ENCODE measurements at regions not wholly inside any gene's neighbourhood (a gene's known extent, or its start where the extent isn't known, plus 50 kb on each side); places are given as distances from the start of the nearest gene placed in this dataset.
"Not testable (repeated sequence)": the region's sequence is repeated elsewhere in the genome, so short reads cannot be mapped to it uniquely, and the experiment has no call there.

DNA sequence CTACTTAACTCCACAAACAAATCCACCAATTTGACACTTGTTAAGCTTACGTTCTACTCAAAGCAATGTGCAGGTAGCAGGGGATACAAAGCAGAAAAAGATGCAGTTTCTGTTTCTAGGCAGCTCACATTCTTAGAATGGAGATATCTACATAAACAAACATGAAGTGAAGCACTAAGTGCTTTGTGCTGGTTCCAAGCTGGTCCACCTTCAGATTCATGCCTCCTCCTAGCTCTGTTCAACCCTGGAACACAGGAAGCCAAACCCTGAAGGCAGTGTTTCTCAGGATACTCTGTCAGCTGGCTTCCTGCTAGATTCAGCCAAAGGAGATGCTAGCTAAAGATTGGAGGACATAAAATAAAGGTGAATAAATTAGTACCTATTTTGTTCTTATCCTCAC lies 55.3 kb upstream of the NOL4 start:
- DNase-seq (ENCODE audit: low read depth), result no peak

DNA sequence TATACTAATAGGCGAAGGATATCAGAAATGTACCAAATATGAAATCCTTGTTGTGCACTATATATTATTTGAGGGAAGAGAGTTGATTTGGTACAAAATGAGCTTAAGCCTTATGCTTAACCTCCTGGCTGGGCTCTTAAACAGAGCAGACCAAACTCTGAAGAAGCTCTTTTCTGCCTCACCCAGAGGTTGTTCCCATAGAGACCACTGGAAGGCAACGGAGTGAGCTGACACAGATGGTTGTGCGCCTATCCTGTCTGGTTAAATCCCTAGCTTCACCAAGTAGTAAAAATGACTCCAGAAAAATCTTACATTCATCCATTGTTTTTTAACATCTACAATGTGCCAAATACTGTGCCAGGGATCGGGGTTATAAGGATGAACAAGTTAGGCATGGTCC lies 55.9 kb upstream of the NOL4 start:
- DNase-seq (ENCODE audit: low read depth), result no peak

DNA sequence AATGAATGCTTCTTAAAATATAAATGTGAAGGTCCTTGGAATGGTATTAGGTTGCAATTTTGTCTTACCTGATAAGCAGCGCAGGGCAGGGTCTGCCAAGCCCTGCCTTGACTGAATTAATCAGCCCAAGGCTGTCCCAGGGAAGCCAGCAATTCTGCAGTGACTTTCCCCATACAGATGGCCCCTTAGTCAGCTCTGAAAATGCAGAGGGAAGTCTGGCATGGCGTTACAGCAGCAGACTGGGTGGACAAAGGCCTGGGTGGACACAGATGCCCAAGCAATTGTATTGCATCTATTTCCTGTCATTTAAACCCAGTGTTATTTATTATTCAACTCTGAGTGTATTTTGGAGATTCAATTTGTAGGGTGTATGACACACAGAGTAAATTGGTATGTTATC lies 56.6 kb upstream of the NOL4 start:
- DNase-seq (ENCODE audit: low read depth), result no peak

DNA sequence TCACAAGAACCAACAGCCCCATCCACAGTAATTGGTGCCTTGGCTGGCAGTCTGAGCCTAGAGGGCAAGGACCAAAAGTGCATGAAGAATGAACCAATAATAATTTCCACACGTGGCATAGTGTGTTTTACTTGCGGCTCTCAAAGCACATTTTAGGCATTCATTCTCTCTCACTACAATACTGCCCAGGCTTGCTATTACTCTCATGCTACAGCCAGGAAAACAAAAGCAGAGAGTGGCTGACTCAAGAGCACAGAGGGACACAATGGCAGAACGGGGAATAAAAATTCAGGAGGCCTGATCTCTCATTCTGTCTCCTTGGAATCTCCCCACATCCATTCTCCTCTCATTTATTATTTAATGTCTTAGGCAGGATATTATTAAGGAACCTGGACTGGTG lies 57.0 kb upstream of the NOL4 start:
- no peak for DNase-seq (ENCODE audit: low read depth)

- no peak for DNase-seq (ENCODE audit: low read depth)
Measured at GRCh38 chr18:34283506-34283905, 58.8 kb upstream of the NOL4 start.

DNA sequence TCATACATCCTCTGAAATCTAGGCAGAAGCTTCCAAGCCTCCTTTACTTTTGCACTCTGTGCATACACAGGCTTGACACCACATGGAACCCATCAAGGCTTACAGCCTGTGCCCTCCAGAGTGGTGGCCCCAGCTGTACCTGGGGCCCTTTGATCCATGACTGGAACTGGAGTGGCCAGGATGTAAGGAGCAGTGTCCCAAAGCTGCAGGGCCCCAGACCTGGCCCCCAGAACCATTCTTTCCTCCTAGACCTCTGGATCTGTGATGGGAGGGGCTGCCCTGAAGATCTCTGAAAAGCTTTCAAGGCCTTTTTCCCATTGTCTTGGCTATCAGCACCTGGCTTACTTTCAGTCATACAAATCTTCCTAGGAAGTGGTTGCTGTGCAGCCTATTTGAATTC lies 63.1 kb upstream of the NOL4 start:
- DNase-seq (ENCODE audit: low read depth), result no peak

DNA sequence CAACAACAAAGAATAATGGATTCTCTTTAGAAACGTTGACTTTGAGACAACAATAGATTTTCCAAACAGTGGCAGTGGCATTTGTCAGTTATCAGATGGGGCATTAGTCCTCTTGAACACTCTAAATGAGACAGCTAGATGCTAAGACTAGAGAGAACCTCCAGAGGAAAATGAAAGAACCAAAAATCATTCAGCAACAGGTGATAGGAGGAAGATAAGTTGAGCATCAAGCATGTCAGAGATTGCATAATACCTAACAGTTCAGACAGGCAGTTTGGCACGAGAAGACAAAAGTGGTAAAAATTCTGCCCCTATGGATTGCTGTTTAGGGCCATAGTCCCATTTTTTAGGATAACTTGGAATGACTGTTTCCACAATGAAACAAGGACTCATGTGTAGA lies 67.9 kb upstream of the NOL4 start:
- no peak for DNase-seq (ENCODE audit: low read depth)

GRCh38 chr18:34297287-34297686 lies 72.6 kb upstream of the NOL4 start:
- DNase-seq (ENCODE audit: low read depth), result peak; percentile 9

GRCh38 chr18:34299828-34300227 lies 75.1 kb upstream of the NOL4 start:
- DNase-seq (ENCODE audit: low read depth), result no peak

- no peak for DNase-seq (ENCODE audit: low read depth)
Measured at GRCh38 chr18:34311468-34311867, 86.8 kb upstream of the NOL4 start.

DNA sequence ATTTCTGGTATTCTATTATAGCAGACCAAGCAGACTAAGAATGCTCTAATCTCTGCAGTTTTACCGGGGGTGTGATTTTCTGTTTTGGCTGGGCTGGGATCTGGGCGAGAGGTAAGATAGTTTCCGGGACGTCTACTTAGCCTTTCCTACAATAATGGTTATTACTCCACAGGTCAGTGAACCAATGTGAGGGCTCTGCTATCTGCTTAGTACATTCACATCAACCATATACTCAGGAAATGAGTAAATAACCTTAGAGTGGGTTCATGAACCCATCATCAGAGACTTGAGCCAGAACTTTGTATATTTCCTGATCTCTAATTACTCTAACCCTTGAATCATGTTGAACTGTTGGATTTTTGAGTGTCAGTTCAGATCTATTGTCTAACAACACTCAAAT lies 90.1 kb upstream of the NOL4 start:
- no peak for DNase-seq (ENCODE audit: low read depth)

DNA sequence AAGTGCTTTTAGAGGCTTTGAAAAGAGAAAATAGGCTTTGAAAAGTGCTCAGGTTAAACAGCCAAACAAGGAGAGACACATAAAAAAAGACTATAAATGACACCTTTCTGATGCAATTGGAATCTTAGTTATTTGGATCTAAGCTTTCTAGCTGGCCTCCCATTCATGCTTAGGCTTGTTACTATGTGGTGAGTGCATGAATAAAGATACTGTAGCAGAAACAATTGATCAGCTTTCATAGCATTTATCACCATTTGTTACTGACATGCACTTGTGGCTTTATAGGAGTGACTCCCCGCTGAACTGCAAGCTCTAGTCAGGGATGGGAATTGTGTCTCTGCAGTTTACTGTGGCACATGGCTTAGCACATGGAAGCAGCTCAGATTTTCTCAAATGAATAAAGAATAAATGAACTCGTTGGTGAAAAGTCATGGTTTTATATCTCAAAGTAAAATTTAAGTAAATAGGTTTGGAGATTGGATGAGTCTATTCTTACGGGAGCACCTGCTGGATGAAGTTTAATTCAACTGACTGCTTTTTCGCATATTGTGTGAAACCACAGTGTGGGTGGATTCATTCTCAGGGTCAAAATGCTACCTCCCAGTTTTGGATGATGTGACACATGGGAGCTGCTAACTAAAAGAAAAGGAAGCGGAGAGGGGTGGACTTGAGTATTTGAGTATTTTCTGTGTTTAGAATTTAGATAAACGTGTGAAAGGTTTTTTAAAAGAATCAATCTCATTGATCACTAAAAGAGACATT lies 91.1 kb upstream of the NOL4 start:
- no peak for DNase-seq (ENCODE audit: low read depth)

DNA sequence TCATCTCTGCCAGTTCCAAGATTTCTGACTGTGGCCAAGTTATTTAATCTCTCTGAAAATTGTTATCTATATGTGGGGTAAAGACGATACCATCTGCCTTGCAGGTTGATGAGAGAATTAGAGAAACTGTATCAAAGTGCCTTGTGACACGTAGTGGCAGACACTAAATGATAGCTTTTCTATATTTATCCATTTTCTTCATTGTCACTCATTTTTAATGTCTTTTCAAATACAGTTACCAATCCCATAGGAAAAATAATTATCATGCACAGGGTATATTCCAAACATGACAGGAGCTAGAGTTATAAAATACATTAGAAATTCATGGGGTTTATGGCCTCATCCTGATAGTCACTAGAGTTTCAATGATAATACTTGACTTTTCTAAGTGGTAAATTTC lies 95.6 kb upstream of the NOL4 start:
- DNase-seq (ENCODE audit: low read depth), result no peak

DNA sequence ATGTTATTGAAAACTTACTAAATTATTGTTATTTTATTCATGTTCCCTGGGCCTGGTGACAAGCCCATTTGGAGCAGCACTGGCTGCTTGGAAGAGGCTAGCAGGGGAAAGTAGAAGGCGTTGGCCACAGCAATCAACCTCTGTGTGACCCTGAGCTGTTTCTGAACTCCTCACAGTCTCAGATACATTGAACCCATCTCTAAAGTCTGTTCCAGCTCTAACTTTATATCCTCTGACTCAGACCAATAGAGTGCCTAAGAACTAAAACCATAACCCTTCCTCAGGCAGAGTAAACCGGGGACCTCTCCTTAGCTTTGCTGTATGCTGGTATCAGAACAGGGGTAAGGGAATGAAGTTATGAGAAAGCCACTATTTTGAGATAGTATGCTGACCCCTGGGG lies 96.4 kb upstream of the NOL4 start:
- no peak for DNase-seq (ENCODE audit: low read depth)

- peak; percentile 65 for DNase-seq (ENCODE audit: low read depth)
Measured at GRCh38 chr18:34322365-34323289, 97.9 kb upstream of the NOL4 start.

DNA sequence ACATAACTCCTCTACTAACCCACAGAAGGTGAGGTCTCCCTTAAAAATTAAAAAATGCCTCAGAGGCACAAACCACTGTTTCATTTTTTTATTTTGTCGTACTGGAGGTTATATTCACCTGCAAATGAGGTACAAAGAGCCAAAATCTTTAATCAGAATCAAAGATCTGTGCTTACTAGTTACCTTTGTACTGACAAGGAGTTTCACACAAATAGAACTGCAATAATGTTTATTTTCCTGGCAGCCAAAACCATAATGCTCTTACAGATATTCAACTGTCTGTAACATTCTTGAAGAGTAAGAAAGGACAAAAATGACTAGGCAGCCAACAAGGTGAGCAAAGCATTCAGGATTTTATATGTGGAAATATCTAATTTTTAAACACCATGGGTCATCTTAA lies 105.1 kb upstream of the NOL4 start:
- DNase-seq (ENCODE audit: low read depth), result no peak

- peak; percentile 9 for DNase-seq (ENCODE audit: low read depth)
Measured at GRCh38 chr18:34330308-34330707, 105.6 kb upstream of the NOL4 start.

DNA sequence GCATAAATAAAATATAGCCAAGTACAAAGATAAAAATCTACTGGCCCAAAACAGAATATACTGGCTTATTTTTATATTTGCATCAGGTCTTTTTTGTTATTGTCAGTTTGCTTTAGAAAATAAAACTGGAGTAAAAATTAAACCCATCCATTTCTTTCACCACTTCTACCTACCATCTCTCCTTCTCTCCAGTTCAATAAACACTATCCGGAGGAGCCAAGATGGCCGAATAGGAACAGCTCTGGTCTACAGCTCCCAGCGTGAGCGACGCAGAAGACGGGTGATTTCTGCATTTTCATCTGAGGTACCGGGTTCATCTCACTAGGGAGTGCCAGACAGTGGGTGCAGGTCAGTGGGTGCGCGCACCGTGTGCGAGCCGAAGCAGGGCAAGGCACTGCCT lies 106.2 kb upstream of the NOL4 start:
- not testable (repeated sequence) for DNase-seq (ENCODE audit: low read depth)

DNA sequence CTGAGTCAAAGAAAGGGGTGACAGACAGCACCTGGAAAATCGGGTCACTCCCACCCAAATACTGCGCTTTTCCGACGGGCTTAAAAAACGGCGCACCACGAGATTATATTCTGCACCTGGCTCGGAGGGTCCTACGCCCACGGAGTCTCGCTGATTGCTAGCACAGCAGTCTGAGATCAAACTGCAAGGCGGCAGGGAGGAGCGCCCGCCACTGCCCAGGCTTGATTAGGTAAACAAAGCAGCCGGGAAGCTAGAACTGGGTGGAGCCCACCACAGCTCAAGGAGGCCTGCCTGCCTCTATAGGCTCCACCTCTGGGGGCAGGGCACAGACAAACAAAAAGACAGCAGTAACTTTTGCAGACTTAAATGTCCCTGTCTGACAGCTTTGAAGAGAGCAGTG lies 106.6 kb upstream of the NOL4 start:
- not testable (repeated sequence) for DNase-seq (ENCODE audit: low read depth)

DNA sequence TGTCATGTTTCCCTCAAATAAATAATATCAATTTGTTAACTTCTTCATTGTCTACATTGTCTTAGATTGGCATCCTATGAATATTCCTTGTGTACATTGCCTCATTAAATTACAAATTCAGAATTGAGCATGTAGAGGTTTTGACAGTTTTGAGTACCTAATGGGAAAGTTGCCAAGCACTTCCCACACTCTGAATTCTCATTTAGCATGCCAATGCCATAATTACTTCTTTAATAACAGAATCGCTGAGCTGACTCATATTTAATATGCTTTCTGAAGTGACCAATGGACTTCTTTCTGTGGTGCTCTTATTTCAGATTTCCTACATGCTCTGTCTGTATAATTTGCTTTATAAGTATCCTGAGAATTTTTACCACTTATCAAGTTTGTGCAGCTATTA lies 114.4 kb upstream of the NOL4 start:
- no peak for DNase-seq (ENCODE audit: low read depth)

DNA sequence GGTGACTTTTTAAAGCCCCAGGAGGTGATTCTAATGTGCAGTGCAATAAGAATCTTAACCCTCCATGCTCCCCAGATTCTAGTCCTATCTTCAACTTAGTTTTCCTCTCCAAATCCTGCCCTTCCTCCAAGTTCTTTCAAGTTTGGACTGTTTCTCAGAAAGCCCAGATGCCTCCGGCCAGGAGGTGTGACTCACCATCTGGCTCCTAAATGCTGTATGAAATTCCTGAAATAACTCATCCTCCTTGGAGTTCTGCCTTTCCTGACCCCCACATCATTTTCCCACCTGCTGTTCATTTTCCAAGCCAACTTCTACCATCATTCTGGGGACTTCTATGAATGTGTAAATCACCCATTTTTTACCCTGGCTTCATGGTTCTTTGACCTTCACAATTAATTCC lies 118.2 kb upstream of the NOL4 start:
- peak; percentile 59 for DNase-seq (ENCODE audit: low read depth)

DNA sequence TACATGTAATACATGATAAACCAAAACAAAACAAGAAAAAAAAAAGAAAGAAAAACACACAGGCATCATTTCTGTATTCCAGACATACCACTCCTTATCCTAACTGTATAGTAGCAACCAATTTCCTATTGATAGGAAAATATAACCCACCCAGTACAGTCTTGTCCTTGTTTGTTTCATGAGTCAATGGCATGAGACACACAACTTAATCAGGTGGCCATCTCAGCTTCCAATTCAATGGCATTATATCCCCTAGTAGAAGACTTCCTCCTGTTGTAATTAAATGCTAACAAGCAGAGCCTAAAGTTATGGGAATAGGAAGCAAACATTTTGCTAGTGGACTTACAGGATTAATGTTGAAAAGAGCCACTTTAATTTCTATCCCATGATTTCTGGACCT lies 121.0 kb upstream of the NOL4 start:
- no peak for DNase-seq (ENCODE audit: low read depth)

DNA sequence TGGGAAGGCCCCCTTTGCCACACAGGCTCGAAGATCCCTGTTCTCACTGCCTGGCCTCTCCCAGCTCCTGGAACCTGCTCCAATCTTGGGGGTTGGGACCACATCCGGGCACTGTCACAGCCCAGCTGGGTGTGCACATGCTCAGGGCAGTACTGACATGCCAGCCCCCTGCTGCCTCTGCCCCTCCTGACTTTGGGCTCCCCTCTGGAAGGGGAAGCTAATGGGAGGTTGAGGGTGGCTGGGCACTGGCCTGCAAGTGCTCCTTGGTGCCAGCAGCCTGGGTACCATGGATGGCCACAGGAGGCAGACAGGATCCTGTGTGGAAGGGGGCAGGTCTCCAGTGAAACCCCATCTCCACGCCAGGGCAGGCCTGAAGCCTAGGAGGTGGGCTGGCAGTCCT lies 126.1 kb upstream of the NOL4 start:
- no peak for DNase-seq (ENCODE audit: low read depth)

Measured in Daoy (cell line).